Type B pancreatic cell (in vitro differentiated cells): ENCODE measurements at regions not wholly inside any gene's neighbourhood (a gene's known extent, or its start where the extent isn't known, plus 50 kb on each side); places are given as distances from the start of the nearest gene placed in this dataset.

Experiments used
- DNase-seq: peaks from one replicate; pipeline ENCODE4 v3.0.0; 2021; ENCODE audit warnings: mixed read lengths; ENCODE audit not compliant: unreplicated experiment; ENCODE audit errors: extremely low spot score
- H3K27ac Mint-ChIP-seq: 2 replicates; pipeline ENCODE4 v1.8.0; 2021; ENCODE audit warnings: mild to moderate bottlenecking, mixed read lengths
- H3K27me3 Mint-ChIP-seq: 2 replicates; pipeline ENCODE4 v1.8.0; 2021; ENCODE audit warnings: mixed read lengths
- H3K36me3 Mint-ChIP-seq: 2 replicates; pipeline ENCODE4 v1.8.0; 2021; ENCODE audit warnings: mixed read lengths
- H3K4me1 Mint-ChIP-seq: one replicate; pipeline ENCODE4 v1.8.0; 2021; ENCODE audit warnings: mixed read lengths; ENCODE audit not compliant: unreplicated experiment
- H3K4me3 Mint-ChIP-seq: 2 replicates; pipeline ENCODE4 v1.8.0; 2021; ENCODE audit warnings: mild to moderate bottlenecking, mixed read lengths
- H3K9me3 Mint-ChIP-seq: 2 replicates; pipeline ENCODE4 v1.8.0; 2021; ENCODE audit warnings: mixed read lengths
- TF ChIP-seq, protein P1 (sequence below): fragments of 200-600 bp; sonication (generic); conservative IDR thresholded peaks from 2 replicates; pipeline ENCODE4 v1.5.0; 2021; ENCODE audit warnings: antibody characterized with exemption, mild to moderate bottlenecking

DNA sequence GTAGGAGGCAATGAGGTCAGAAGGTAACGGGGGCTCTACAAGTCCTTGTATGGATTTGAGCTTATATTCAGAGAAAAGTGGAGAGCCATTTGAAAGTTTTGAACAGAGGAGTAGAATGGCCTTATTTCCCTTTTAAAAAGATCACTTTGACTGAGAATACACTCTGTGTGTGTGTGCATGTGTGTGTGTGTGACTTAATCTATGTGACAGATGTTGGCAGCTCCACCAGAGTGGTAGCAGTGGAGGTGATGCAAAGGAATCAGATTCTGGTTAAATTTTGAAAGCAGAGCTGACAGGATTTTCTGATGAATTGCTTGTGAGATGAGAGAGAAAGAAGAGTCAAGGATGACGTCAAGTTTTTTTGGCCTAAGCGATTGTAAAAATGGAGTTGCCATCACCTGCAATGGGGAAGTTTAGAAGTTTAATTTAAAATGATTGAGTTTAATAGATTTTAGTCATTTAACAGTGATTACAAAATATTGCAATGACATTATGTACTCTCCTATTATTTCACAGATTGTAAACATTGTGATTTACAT is 172.2 kb upstream of the HEY2 start:
- no peak for DNase-seq
- Mint-ChIP-seq H3K27me3 (no peaks in the 10 kb centered on the region), H3K27ac (no peak overlapping the region), H3K36me3 (no peaks in the 10 kb centered on the region), H3K4me1 (peaks cover 15% of the 10 kb centered on the region), H3K4me3 (no peak overlapping the region), H3K9me3 (no peaks in the 10 kb centered on the region)
- TF ChIP-seq, protein P1, sequence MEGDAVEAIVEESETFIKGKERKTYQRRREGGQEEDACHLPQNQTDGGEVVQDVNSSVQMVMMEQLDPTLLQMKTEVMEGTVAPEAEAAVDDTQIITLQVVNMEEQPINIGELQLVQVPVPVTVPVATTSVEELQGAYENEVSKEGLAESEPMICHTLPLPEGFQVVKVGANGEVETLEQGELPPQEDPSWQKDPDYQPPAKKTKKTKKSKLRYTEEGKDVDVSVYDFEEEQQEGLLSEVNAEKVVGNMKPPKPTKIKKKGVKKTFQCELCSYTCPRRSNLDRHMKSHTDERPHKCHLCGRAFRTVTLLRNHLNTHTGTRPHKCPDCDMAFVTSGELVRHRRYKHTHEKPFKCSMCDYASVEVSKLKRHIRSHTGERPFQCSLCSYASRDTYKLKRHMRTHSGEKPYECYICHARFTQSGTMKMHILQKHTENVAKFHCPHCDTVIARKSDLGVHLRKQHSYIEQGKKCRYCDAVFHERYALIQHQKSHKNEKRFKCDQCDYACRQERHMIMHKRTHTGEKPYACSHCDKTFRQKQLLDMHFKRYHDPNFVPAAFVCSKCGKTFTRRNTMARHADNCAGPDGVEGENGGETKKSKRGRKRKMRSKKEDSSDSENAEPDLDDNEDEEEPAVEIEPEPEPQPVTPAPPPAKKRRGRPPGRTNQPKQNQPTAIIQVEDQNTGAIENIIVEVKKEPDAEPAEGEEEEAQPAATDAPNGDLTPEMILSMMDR: no peak

DNA sequence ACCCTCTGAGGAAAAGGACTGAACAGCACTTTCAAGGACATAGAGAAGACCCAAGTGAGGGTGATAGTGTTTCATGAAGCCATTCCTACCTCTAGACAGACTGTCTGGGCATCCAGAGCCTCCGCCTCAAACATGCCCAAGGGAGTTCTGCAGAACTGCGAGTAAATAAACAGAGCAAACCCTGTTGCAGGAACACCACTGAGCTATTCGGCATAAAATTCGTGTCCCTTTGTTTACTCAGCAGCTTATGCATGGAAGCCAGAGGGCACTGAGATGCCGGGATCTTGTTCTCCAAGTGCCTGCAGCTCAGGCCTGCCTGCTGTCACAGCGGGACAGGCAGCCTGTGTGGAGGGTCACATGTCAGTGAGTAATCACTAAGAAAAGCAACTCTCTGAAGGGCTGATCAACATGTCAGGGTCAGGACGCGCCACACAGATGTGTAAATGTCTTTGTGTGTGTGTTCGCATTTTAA is 164.9 kb upstream of the HEY2 start:
- DNase-seq: no peak
- peaks cover 10% of the 10 kb centered on the region for H3K9me3 Mint-ChIP-seq
- no peaks in the 10 kb centered on the region for H3K27me3 Mint-ChIP-seq
- TF ChIP-seq, protein P1: no peak
- H3K36me3 Mint-ChIP-seq: no peaks in the 10 kb centered on the region
- no peak overlapping the region for H3K4me3 Mint-ChIP-seq
- peak overlapping the region; percentile 50 for H3K27ac Mint-ChIP-seq
- peaks cover 28% of the 10 kb centered on the region for H3K4me1 Mint-ChIP-seq

DNA sequence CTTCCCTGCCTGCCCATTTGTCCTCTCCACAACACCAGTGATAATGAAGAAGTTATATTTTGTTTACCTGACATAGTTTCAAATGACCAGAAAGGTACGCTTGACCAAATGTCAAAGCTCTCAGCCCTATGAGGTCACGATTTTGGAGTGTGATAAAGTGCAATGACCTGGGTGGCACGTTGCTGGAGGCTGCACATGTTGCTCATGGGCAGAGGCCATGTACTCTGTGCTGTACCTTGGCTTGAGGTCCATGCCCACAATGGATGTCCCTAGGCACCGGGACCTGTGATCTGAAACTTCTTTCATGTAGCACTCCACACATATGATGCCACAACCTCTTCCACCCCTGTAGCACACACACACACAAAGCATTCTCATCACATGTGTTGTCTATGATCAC is 164.0 kb upstream of the HEY2 start:
- Mint-ChIP-seq H3K27ac (no peak overlapping the region), H3K36me3 (no peaks in the 10 kb centered on the region), H3K4me1 (peaks cover 28% of the 10 kb centered on the region), H3K4me3 (no peak overlapping the region), H3K27me3 (no peaks in the 10 kb centered on the region), H3K9me3 (peaks cover 10% of the 10 kb centered on the region)
- TF ChIP-seq, protein P1: no peak
- no peak for DNase-seq

DNA sequence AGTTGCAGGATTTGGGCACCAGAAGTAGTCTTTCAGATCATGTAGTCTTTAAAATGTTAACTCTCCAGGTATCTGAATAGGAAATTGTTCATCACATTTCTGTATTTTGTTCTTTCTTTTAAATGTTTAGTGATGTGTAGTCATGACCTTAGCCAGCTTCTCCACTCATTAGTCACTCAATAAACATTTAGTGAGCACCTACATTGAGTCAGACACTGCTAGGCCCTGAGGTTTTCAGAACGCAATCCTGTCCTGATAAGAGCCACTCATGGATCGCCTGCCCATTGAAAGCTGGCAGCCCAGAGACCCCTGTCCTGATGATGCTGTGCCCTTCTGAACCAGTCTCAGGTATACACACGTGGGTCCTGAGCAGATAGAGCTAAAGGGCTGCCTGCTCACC is 163.4 kb upstream of the HEY2 start:
- no peaks in the 10 kb centered on the region for H3K36me3 Mint-ChIP-seq
- peaks cover 28% of the 10 kb centered on the region for H3K4me1 Mint-ChIP-seq
- no peak overlapping the region for H3K4me3 Mint-ChIP-seq
- peaks cover 10% of the 10 kb centered on the region for H3K9me3 Mint-ChIP-seq
- DNase-seq: no peak
- no peaks in the 10 kb centered on the region for H3K27me3 Mint-ChIP-seq
- TF ChIP-seq, protein P1: no peak
- H3K27ac Mint-ChIP-seq: no peak overlapping the region

DNA sequence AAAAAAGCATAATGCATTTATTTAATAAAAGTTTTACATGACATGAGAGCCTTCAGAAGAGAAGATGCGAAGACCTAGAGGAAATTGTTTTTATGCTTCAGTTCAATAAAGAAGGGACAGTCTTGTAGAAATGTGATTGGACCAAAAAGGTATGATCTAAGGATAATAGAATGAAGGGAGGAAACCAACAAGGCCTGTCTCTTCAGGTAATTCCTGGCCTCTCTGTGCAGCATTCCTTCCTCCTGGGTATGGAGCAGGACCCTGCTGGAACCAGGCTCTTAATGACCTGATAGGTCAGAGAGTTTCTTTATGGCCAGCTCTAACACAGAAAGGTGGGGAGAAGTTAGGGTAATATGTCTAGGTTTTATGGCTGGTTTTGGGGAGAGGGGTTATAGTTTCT is 162.8 kb upstream of the HEY2 start:
- Mint-ChIP-seq H3K36me3 (no peaks in the 10 kb centered on the region), H3K4me1 (peaks cover 28% of the 10 kb centered on the region), H3K4me3 (no peak overlapping the region), H3K27ac (no peak overlapping the region), H3K27me3 (no peaks in the 10 kb centered on the region), H3K9me3 (peaks cover 10% of the 10 kb centered on the region)
- DNase-seq: no peak
- TF ChIP-seq, protein P1: no peak
